Esophagus squamous epithelium (tissue), 4 donors: ENCODE measurements at regions not wholly inside any gene's neighbourhood (a gene's known extent, or its start where the extent isn't known, plus 50 kb on each side); places are given as distances from the start of the nearest gene placed in this dataset.

Experiments used
- POLR2A ChIP-seq, 4 donors: fragments of 450-650 bp; IDR thresholded peaks; one replicate each; pipeline ENCODE4 v1.6.1; 2017; ENCODE audit warnings: antibody characterized with exemption in 4 of 4, mild to moderate bottlenecking in 4 of 4, moderate library complexity in 3 of 4
- TF ChIP-seq, protein P1 (sequence below), 6 experiments: fragments of 450-650 bp in 4 of 6; fragments of 200-600 bp in 2 of 6; sonication (generic) in 2 of 6; IDR thresholded peaks; one replicate each; pipeline ENCODE4 v1.5.1; 2016 to 2019; ENCODE audit warnings: antibody characterized with exemption in 6 of 6, mild to moderate bottlenecking in 4 of 6, moderate library complexity in 4 of 6

DNA sequence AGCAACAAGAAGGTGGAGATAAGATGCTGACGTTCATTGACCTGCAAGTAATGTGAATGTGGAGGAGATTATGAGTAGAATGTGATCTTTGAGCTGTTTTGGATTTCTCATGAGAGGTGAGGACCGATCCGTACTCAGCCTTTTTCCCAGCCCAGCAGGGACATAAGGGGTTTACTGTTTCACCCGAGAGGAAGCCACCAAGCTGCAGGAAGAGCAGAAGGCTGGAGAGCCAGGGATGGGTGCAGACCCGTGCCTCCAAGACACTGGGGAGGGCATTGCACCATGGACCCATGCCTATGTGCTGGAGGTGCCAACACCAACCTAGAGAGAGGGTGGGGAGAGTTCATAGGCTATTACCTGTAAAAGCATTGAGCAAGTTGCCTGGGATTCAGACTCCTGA, 206.0 kb upstream of the DIO3 start:
- TF ChIP-seq, protein P1, sequence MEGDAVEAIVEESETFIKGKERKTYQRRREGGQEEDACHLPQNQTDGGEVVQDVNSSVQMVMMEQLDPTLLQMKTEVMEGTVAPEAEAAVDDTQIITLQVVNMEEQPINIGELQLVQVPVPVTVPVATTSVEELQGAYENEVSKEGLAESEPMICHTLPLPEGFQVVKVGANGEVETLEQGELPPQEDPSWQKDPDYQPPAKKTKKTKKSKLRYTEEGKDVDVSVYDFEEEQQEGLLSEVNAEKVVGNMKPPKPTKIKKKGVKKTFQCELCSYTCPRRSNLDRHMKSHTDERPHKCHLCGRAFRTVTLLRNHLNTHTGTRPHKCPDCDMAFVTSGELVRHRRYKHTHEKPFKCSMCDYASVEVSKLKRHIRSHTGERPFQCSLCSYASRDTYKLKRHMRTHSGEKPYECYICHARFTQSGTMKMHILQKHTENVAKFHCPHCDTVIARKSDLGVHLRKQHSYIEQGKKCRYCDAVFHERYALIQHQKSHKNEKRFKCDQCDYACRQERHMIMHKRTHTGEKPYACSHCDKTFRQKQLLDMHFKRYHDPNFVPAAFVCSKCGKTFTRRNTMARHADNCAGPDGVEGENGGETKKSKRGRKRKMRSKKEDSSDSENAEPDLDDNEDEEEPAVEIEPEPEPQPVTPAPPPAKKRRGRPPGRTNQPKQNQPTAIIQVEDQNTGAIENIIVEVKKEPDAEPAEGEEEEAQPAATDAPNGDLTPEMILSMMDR (IDR thresholded peaks at IDR 0.05) = no peak
- TF ChIP-seq POLR2A (IDR thresholded peaks at IDR 0.05) = no peak
